PFSK-1 (cell line): ENCODE measurements at regions not wholly inside any gene's neighbourhood (a gene's known extent, or its start where the extent isn't known, plus 50 kb on each side); places are given as distances from the start of the nearest gene placed in this dataset.

Experiments used
- POLR2AphosphoS5 ChIP-seq: IDR thresholded peaks from 2 replicates; pipeline ENCODE4 v1.6.1; 2012; ENCODE audit warnings: low read depth, mild to moderate bottlenecking, control low read depth, low read length, moderate library complexity
- TF ChIP-seq, protein P1 (sequence below), 2 experiments: IDR thresholded peaks; 2 replicates each; pipeline versions ENCODE4 v1.6.1 to v1.8.0; 2011 to 2012; ENCODE audit warnings: low read depth in 2 of 2, low read length in 2 of 2, control low read depth in 1 of 2, inconsistent platforms in 1 of 2, mild to moderate bottlenecking in 1 of 2, moderate library complexity in 1 of 2; ENCODE audit not compliant: insufficient read depth in 1 of 2

DNA sequence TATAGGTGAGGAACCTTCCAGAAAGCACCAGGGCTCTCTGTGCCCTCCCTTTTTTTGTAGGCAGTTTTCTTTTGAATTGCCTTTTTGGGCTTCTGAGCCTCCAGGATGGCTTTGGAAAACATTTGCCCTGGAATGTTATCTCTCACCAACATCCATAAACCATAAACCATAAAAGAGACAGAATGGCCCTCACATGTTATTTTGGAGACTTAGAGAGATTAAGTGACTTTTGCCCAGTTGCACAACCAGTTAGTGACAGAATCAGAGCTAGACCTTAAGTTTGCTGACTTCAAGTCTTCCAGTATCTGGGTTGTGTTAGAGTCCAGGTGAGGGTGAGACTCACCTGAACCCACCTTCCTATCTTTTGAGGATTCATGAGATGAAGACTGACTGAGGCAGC lies 153.0 kb upstream of the STX18 start:
- TF ChIP-seq POLR2AphosphoS5, result no peak
- TF ChIP-seq, protein P1, sequence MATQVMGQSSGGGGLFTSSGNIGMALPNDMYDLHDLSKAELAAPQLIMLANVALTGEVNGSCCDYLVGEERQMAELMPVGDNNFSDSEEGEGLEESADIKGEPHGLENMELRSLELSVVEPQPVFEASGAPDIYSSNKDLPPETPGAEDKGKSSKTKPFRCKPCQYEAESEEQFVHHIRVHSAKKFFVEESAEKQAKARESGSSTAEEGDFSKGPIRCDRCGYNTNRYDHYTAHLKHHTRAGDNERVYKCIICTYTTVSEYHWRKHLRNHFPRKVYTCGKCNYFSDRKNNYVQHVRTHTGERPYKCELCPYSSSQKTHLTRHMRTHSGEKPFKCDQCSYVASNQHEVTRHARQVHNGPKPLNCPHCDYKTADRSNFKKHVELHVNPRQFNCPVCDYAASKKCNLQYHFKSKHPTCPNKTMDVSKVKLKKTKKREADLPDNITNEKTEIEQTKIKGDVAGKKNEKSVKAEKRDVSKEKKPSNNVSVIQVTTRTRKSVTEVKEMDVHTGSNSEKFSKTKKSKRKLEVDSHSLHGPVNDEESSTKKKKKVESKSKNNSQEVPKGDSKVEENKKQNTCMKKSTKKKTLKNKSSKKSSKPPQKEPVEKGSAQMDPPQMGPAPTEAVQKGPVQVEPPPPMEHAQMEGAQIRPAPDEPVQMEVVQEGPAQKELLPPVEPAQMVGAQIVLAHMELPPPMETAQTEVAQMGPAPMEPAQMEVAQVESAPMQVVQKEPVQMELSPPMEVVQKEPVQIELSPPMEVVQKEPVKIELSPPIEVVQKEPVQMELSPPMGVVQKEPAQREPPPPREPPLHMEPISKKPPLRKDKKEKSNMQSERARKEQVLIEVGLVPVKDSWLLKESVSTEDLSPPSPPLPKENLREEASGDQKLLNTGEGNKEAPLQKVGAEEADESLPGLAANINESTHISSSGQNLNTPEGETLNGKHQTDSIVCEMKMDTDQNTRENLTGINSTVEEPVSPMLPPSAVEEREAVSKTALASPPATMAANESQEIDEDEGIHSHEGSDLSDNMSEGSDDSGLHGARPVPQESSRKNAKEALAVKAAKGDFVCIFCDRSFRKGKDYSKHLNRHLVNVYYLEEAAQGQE (IDR thresholded peaks at IDR 0.05; ENCODE audit: insufficient read depth in 1 of 2, low read depth in 2 of 2, low read length in 2 of 2), result no peak
